Occipital lobe (tissue), 1 donor: ENCODE measurements at regions not wholly inside any gene's neighbourhood (a gene's known extent, or its start where the extent isn't known, plus 50 kb on each side); places are given as distances from the start of the nearest gene placed in this dataset.

ENCODE experiments used
- DNase-seq: peaks from one replicate; lab custom pipeline; 2025; lab: John Stamatoyannopoulos, UW

DNA sequence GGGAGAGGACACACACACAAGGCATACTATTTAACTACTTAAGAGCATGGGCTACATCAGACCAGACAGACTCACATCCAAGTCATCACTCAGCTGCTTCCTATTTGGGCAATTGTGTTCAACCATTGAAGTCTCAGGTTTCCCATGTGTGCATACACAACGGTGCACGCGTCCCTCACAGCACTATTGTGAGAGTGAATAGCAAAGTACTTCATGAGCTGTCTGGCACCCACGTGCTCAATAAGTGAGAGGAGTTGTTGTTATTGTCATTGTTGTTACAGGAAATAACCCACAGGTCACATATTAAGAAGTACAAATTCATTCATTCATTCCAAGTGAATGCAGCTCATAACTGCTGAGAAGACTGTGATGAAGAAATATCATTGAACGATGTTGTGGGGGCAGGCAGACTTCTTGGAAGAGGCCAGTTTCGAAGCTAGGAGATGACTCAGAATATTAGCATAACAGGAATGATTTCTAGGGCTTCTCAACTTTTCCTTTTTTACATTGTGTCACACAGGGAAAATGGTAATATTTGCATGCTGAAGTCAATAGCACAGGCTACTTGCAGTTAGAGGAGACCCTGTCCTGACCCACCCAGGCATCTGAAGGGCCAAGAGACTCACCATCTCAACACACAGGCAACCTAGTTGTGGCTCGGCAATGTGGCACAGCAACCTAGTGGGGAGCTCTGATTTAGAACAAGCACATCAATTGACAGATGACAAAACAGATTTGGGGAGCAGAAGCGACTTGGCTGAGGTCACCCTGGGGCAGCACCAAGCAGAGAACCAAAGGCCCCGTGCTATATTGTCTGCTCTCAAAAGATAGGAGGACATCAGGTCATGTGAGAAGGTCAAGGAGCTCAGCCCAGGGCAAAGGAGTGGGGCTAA, 606.0 kb downstream of the BUD13 start:
- no peak for DNase-seq

DNA sequence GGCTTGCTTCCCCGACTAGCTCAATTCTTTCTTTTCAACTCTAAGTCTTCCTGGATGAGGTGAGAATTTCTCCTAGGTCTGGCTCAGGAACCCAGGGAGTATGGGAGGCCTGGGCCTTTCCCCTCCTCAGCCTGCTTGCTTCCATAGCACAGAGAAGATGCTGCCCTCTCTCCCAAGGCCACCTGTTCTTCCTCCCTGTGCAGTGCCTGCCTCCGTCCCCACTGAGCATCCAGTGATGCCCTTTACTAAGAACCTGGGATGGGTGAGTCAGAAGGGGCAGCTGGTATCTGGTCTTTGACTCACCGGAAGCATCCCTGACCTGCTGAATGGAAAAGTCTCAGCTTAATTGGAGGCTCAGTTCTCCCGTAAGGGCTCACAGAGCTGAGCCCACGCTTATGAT, 607.9 kb downstream of the BUD13 start:
- no peak for DNase-seq

- DNase-seq: no peak
Measured at GRCh38 chr11:116162886-116163230, 609.9 kb downstream of the BUD13 start.

DNA sequence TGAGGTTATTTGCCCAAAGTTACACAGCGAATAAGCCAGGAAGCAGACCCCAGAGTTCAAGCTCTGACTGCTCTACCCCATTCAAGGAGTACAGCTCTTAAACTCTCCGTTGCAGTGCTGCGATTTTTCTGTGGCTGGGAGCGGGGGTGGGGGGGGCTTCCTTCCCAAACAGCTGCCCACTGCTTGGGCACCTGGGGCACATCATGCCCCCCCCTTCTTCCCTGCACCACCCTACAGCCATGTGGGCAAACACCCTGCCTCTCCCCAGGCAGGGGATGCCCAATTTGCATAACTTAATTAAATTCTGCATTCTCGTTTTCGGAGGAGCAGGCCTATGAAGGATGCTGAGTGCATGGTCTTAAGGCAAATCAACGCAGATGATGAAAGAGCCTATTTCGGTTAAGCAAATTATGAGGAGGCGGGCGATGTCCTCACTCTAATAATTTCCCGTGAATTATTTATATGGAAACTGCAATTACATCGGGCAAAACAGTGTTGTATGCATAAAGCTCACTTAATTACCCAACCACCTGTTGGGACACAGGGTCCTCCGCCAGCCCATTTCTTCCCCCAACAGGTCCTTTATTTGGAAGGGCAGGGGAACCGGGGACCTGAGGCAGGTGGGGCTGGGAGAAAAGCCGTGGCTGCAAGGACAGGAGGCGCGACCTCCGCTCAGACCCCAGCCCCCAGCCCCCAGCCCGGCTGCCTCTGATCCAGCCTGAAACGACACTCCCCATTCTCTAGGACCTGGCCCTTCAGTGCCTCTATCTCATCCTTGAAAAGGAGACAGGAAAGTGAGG, 610.5 kb downstream of the BUD13 start:
- DNase-seq: no peak

DNA sequence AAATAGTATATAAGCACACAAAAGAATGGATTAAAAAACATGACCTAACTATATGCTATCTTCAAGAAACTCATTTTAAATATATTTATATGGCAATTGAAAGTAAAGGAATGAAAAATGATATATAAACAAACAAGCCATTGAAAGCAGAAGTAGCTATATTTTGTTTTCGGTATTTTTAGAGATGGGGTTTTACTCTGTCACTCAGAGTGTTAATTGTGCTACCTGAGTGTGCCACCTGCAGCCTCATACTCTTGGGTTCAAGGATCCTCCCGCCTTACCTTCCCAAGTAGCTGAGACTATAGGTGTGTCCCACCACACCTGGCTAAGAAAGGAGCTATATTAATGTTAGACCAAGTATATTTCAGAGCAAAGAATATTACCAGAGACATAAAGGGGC, 624.1 kb downstream of the BUD13 start:
- DNase-seq: no peak

DNA sequence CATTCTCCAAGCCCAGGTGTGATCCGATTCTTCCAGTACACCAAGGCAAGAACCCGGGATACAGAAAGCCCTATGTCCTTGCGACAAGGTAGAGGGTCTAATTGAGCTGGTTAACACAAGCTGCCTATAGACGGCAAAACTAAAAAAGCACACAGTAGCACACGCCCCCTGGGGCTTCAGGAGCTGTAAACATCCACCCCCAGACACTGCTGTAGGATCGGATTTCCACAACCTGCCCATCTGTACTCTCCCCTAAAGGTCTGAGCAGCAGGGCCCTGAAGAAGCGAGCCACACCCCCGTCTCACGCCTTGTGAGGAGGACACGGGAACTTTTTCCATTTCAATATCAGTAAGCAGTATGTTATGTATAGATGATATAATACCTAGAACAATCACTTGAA, 624.7 kb downstream of the BUD13 start:
- no peak for DNase-seq

- no peak for DNase-seq
Measured at GRCh38 chr11:116145187-116145865, 627.5 kb downstream of the BUD13 start.

DNA sequence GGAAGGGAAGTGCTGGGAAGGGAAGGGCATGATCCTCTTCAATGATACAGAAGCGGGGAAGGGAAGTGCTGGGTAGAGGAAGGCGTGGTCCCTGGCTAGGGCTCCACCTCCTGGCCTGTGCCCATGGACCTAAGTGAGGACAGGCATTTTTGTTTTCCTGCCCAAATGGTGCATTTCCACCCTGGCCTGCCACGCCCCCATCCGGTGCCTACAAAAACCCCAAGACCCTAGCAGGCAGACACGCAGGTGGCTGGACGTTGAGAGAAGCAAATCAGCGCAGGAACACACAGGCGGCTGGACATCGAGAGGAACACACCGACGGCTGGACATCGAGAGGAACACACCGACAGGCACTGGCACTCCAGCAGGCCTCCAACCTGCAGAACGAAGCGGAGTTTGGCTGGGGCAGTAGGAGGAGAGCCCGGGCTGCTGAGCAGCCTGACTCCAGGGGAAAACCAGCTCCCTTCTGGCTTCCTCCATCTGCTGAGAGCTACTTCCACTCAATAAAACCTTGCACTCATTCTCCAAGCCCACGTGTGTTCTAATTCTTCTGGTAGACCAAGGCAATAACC, 628.3 kb downstream of the BUD13 start:
- no peak for DNase-seq

DNA sequence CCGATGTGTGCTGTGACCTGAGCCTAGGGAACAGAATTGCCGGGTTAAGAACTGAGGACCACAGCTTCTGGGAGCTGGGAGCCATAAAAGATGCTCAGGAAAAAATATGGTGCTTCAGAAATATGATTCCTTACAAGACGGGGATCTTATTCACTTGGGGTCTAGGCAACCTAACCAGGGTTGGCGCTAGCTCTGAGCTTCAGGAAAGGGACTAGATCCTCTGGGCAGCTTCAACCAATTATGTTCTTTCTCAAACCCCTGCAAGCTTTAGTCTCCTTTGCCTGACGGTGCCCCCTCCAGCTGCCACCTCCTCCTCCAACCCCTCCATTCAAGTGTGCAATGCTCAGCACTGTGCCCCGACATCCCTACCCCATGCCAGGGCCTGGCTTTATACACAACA, 634.1 kb upstream of the CADM1 start:
- DNase-seq: no peak

DNA sequence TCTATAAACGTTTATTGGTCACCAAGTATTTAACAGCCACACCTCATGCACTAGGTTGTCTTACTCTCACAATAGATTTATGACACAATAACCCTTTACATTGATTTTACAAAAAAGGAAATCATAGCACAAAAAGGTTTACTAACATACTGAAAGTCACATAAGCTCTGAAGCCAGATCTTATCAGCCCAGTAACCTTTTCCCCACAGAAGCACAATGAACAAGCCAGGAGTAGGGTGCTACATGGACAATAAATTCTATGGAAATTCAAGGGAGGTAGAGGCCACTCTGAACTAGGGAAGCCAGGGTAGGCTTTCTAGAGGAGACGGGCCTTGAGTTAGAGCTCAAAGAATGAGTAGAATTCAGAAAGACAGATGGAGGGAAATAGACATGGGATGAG, 633.5 kb upstream of the CADM1 start:
- DNase-seq: no peak

DNA sequence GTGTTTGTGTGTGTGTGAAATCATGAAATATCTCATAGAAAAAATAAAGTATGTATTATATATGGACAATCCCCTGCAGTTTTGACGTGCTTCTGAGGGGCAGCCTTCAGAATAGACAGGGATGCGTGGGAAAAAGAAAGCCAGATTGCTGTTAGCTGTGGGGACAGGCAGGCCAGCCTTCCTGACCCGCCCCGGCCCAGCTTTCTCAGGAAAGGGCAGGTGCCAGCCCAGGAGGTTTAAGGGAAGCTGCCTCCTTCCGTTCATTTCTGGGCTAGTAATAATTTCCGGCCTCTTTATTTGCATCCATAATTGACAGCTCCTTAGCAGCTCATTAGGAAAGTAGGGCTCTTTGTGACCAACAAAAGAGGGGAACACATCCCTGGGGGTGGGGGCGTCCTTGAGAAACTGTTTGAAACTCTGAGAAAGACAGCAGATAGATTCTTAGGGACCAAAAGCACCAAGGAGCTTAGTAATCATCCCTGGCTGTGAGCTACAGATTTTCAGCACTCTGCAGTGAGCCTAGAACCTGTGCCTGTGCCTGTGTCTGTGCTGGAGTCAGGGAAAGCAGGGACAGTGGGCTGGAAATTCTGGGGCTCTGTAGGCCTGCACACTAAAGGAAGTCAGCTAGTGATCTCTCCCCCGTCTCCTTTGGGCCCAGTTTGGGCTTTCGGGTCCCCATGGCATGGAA, 632.9 kb upstream of the CADM1 start:
- DNase-seq: no peak

GRCh38 chr11:116135891-116136290, 631.7 kb upstream of the CADM1 start:
- DNase-seq: no peak

DNA sequence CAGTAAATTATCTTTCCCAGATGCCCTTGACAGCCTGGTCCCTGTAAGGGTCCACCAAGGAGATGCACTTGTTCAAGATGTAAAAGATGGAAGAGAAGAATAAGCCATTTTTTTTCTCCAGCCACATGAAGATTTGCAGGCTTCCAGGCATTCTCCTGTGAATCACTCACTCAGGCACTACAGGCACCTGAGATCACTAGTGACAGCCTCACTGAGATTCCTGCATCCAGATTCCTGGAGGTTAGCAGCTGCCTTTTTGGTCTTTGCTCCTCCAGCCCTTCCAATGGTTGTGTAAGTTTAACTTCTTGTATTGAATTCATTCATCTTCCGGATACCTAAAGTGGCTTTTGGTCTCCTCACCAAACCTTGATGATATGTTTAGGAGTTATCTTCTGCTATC, 630.2 kb upstream of the CADM1 start:
- no peak for DNase-seq

- no peak for DNase-seq
Measured at GRCh38 chr11:116132273-116132978, 628.2 kb upstream of the CADM1 start.

GRCh38 chr11:116130122-116130521, 625.9 kb upstream of the CADM1 start:
- DNase-seq: no peak

DNA sequence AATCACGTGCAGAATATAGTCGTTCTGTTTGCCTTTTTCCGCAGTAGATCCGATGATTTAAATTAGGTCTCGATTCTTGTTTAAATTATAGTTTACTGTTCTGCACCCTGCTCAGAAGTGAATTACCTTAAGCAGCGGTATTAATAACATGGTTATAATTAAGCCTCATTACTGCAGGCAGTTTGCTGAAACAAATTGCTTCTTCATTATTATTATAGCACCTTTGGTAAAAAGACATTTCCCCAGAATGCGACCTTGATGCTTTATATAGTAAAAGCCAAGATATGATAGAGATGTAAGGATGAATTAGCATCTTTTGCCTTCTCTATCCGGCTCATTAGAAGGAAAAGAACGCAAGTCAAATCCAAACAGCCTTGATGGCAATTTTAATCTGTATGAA, 625.2 kb upstream of the CADM1 start:
- DNase-seq: no peak

DNA sequence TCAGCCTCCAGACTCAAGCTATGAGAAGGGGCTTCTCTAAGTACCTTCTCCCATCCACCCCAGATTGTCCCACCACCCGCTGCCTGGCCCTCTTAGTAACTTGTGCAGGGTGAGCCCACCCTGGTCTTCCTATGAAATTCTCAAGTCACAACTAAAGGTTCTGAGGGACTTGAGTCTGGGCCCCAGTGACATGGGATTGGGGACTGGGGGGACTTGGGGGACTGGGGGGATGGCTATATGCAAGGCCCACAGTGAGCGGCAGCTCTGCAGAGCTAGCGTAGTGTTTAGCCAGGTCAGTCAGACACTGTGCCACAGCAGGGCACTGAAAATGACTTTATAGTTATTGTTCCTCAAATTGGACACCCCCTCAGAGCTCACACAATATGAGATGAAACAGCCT, 622.3 kb upstream of the CADM1 start:
- DNase-seq: no peak

DNA sequence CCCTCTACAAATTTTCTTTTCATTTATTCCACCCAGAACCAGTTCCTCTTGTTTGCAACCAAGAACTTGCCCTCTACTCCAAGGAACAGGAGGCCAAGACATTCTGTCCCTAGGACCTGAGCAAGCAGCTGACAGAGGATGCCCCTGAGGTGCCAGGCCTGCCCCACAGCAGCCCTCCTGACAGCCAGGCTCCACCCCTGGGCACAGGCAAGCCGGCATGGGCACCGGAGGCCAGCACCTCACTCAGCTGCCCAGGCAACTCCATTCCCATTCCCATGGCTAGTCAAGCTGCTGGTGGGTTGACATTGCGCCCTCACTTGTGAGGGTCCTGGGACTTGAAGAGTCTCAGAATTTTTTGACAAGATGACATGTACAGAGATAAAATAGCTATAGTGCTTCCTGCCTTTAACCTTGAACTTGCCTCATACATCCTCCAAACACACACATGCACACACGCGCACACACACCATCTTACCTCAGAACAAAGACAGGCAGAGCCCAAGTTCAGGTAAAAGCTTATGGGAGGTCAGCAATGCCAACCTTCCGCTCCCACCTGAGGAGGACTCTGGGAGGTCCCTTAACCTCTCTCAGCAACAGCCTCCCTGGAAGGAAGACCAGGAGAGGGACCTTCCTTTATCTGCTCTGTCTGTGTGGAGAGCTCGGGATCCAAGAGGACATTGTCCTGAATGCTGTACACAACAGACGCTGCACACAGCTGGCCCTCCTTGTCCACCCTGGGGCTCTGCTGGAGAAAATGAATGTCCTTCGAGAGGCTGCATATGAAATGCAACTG, 620.9 kb upstream of the CADM1 start:
- DNase-seq: no peak

GRCh38 chr11:116123739-116124138, 619.5 kb upstream of the CADM1 start:
- DNase-seq: no peak
